Spinal cord (tissue), 9 donors: ENCODE measurements at regions not wholly inside any gene's neighbourhood (a gene's known extent, or its start where the extent isn't known, plus 50 kb on each side); places are given as distances from the start of the nearest gene placed in this dataset.

Experiments
- DNase-seq, 6 donors: peaks; one replicate each; pipeline versions ENCODE4 v3.0.0 to v3.0.0-alpha.2; 2013 to 2015; ENCODE audit warnings: low spot score in 6 of 6, low read depth in 4 of 6
- H3K27ac ChIP-seq: one replicate; pipeline ENCODE4 v1.5.1; 2013; ENCODE audit warnings: low read depth, low read length, control low read depth
- H3K27me3 ChIP-seq: one replicate; pipeline ENCODE4 v1.6.1; 2013; ENCODE audit warnings: low read length; ENCODE audit not compliant: control insufficient read depth, insufficient read depth
- H3K36me3 ChIP-seq: one replicate; pipeline ENCODE4 v1.6.1; 2013; ENCODE audit warnings: low read length; ENCODE audit not compliant: control insufficient read depth, insufficient read depth
- H3K4me1 ChIP-seq: one replicate; pipeline ENCODE4 v1.6.1; 2013; ENCODE audit warnings: low read length; ENCODE audit not compliant: control insufficient read depth, insufficient read depth
- H3K4me3 ChIP-seq: one replicate; pipeline ENCODE4 v1.5.1; 2013; ENCODE audit warnings: low read depth, low read length, control low read depth
- H3K9me3 ChIP-seq: one replicate; pipeline ENCODE4 v1.6.1; 2013; ENCODE audit warnings: low read length; ENCODE audit not compliant: control insufficient read depth, insufficient read depth
- WGBS: methylation state at CpG from one replicate; pipeline ENCODE4 v1.1.5; 2013; ENCODE audit warnings: missing lambda C conversion rate; ENCODE audit not compliant: insufficient coverage; 5-methylcytosine and 5-hydroxymethylcytosine counted together
- donor health status: healthy.

GRCh38 chr9:96136992-96137670 is 164.8 kb downstream of the HSD17B3 start:
- Histone ChIP-seq H3K4me1 (peaks cover 52% of the 10 kb centered on the region), H3K27me3 (no peaks in the 10 kb centered on the region), H3K4me3 (no peak overlapping the region), H3K9me3 (no peaks in the 10 kb centered on the region), H3K36me3 (no peaks in the 10 kb centered on the region), H3K27ac (peak overlapping the region; percentile 88)
- WGBS: no CpG with 5 or more reads among the region's 8 CpGs
- DNase-seq: peak in 2 of 6 donors; percentile 82 to 88

DNA sequence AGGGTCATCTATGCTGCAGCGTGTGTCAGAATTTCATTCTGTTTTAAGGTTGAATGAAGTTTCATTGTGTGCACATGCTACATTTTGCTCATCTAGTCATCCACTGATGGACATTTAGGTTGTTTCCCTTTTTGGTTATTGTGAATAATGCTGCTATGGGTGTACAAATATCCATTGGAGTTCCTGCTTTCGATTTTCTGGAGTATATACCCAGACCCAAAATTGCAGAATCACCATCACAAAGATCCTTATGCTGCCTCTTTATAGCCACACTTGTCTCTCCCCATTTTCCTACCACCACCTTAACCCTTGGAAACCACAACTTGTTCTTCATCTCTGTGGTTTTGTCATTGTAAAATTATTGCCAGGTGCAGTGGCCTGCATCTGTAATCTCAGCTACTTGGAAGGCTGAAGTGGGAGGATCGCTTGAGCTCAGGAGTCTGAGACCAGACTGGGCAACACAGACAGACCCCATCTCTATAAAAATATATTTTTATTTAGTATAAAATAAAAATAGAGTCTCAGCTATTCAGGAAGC is 166.2 kb downstream of the HSD17B3 start:
- Histone ChIP-seq H3K4me3 (no peak overlapping the region), H3K4me1 (peaks cover 53% of the 10 kb centered on the region), H3K27me3 (no peaks in the 10 kb centered on the region), H3K27ac (peak overlapping the region; percentile 88), H3K36me3 (no peaks in the 10 kb centered on the region), H3K9me3 (no peaks in the 10 kb centered on the region)
- 88% methylated on average over 1 of the region's 3 CpGs for WGBS
- DNase-seq: no peak

DNA sequence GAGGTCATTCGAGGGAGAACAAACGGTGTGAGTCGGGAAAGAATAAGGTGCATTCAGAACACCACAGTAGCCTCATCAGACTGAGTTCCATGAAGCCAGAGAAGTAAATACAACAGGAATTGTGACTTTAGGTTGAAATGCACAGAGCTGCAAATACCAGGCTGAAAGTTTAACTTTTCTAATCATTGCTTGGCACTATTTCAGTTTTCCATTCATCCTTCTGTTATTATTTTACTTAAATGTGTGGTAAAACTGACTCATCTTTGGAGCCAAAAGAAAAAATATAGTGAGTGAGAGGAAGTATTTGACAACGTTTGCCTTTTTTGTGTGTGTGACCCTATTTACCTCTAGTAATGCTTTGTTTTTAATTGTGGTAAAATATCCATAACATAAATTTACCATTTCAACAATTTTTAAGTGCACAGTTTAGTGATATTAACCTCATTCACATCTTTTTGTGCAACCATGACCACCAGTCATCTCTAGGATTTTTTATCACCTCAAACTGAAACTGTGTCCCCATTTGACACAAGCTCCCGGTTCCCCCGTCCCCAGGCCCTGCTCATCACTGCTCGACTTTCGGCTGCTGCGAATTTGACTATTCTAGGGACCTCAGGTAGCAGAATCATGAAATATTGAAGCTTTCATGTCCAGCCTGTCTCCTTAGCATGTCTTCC is 166.8 kb downstream of the HSD17B3 start:
- WGBS: 53% methylated on average over 7 of the region's 9 CpGs
- H3K4me3 ChIP-seq: no peak overlapping the region
- H3K27me3 ChIP-seq: no peaks in the 10 kb centered on the region
- H3K9me3 ChIP-seq: no peaks in the 10 kb centered on the region
- no peak overlapping the region for H3K27ac ChIP-seq
- H3K36me3 ChIP-seq: no peaks in the 10 kb centered on the region
- no peak for DNase-seq
- H3K4me1 ChIP-seq: peaks cover 47% of the 10 kb centered on the region

DNA sequence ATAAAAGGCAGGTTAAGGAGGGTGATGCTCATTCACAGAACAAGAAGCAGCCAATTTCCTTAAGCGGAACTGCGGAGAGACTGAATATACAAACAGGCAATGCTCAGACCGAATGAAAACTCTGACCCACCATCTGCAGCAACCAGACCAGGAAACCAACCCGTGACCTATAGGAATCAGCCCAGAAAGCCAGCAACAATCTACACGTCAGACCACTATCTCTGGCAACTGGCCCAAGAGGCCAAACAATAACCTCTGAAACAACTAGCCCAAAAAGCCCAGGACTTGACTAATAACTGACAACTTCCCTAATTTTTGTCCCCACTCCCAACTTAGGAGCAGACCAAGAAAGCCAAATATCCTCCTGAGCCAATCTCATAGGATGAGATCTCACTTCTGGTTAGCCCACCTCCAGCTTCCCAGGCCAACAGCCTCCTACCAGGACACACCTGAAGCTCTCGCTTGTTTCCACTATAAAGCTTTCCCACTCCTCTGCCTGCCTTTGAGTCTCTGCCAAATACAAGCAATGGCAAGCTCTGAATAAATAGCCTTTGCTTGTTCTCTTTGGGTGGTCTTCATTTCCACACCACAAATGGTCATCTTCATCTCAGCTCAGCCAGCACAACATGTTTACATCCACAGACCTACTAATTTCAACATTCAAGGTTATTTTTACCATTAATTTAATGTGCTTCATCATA is 168.5 kb downstream of the HSD17B3 start:
- H3K27me3 ChIP-seq: no peaks in the 10 kb centered on the region

GRCh38 chr9:96131825-96132224 is 170.2 kb downstream of the HSD17B3 start:
- no peak overlapping the region for H3K27ac ChIP-seq
- peak in 1 of 6 donors; percentile 62 for DNase-seq
- H3K4me3 ChIP-seq: no peak overlapping the region
- H3K4me1 ChIP-seq: peaks cover 24% of the 10 kb centered on the region
- no peaks in the 10 kb centered on the region for H3K27me3 ChIP-seq
- no peaks in the 10 kb centered on the region for H3K9me3 ChIP-seq
- H3K36me3 ChIP-seq: no peaks in the 10 kb centered on the region
- WGBS: 43% methylated on average over 4 of the region's 4 CpGs

More for the DNA sequence above, 168.5 kb downstream of the HSD17B3 start:
- 72% methylated on average over 6 of the region's 6 CpGs for WGBS
- no peaks in the 10 kb centered on the region for H3K9me3 ChIP-seq
- H3K36me3 ChIP-seq: no peaks in the 10 kb centered on the region
- H3K4me3 ChIP-seq: no peak overlapping the region
- peak overlapping the region; percentile 10 for H3K27ac ChIP-seq
- DNase-seq: no peak
- H3K4me1 ChIP-seq: peaks cover 35% of the 10 kb centered on the region

GRCh38 chr9:96130970-96131369 is 171.0 kb downstream of the HSD17B3 start:
- 97% methylated on average over 3 of the region's 3 CpGs for WGBS
- Histone ChIP-seq H3K27ac (no peak overlapping the region), H3K36me3 (no peaks in the 10 kb centered on the region), H3K4me1 (peaks cover 25% of the 10 kb centered on the region), H3K4me3 (no peak overlapping the region), H3K9me3 (no peaks in the 10 kb centered on the region), H3K27me3 (peaks cover 3% of the 10 kb centered on the region)
- DNase-seq: no peak

DNA sequence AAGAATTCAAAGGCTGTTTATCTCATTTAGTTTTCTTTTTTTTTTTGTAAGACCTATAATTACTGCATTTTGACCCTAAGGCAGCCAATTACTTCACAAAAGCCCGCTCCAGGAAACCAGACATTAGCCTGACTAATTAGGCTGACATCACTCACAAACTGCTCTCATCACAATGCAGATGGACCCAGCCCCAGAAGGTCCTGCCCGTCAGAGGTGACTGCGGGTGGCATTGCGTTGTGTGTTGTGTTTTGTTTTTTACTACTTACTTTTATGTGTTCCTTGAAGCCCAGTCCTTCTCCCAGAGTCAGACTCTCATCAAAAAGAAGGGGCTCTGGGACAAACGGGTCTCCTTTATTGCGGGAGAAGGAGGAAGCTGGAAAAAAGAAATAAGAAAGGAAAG is 172.2 kb downstream of the HSD17B3 start:
- H3K27ac ChIP-seq: peak overlapping the region; percentile 65
- H3K36me3 ChIP-seq: no peaks in the 10 kb centered on the region
- H3K4me3 ChIP-seq: no peak overlapping the region
- WGBS: no CpG with 5 or more reads among the region's 6 CpGs
- H3K9me3 ChIP-seq: no peaks in the 10 kb centered on the region
- peak in 2 of 6 donors; percentile 73 to 82 for DNase-seq
- peaks cover 32% of the 10 kb centered on the region for H3K4me1 ChIP-seq
- peaks cover 6% of the 10 kb centered on the region for H3K27me3 ChIP-seq

- no peaks in the 10 kb centered on the region for H3K36me3 ChIP-seq
- H3K27ac ChIP-seq: peak overlapping the region; percentile 1
- no peak overlapping the region for H3K4me3 ChIP-seq
- DNase-seq: no peak
- no peaks in the 10 kb centered on the region for H3K9me3 ChIP-seq
- 33% methylated on average over 1 of the region's 2 CpGs for WGBS
- peaks cover 6% of the 10 kb centered on the region for H3K27me3 ChIP-seq
- H3K4me1 ChIP-seq: peaks cover 36% of the 10 kb centered on the region
Observed at GRCh38 chr9:96128880-96129279, 173.1 kb downstream of the HSD17B3 start.

- H3K27ac ChIP-seq: peak overlapping the region; percentile 48
- DNase-seq: peak in 2 of 6 donors; percentile 57 to 62
- no peak overlapping the region for H3K4me3 ChIP-seq
- peaks cover 37% of the 10 kb centered on the region for H3K4me1 ChIP-seq
- 17% methylated on average over 18 of the region's 21 CpGs for WGBS
- peaks cover 6% of the 10 kb centered on the region for H3K27me3 ChIP-seq
- H3K36me3 ChIP-seq: no peaks in the 10 kb centered on the region
- no peaks in the 10 kb centered on the region for H3K9me3 ChIP-seq
Observed at GRCh38 chr9:96126321-96126881, 175.6 kb downstream of the HSD17B3 start.
